GM23338 (cell line): ENCODE measurements at regions not wholly inside any gene's neighbourhood (a gene's known extent, or its start where the extent isn't known, plus 50 kb on each side); places are given as distances from the start of the nearest gene placed in this dataset.

ENCODE experiments used
- ATAC-seq: fragments of 200-7000 bp; cut with Tn5 transposase; 3 replicates; pipeline ENCODE4 v1.9.1; 2020
- DNase-seq: peaks from one replicate; pipeline ENCODE4 v3.0.0-alpha.2; 2015; ENCODE audit warnings: low spot score
- H2AFZ ChIP-seq: fragments of 200-600 bp; sonication (generic); 2 replicates; pipeline ENCODE4 v1.8.0; 2016; ENCODE audit warnings: antibody characterized with exemption, mild to moderate bottlenecking, moderate library complexity
- H3F3A ChIP-seq: fragments of 200-600 bp; sonication (generic); replicated peaks from 2 replicates; pipeline ENCODE4 v1.8.0; 2017; ENCODE audit warnings: antibody characterized with exemption, mixed run types, low read depth
- H3K27ac ChIP-seq: fragments of 200-600 bp; sonication (generic); 2 replicates; pipeline ENCODE4 v1.6.1; 2016; ENCODE audit warnings: low read depth
- H3K27me3 ChIP-seq: fragments of 200-600 bp; sonication (generic); 2 replicates; pipeline ENCODE4 v1.8.0; 2016; ENCODE audit warnings: mild to moderate bottlenecking, mixed run types, moderate library complexity; ENCODE audit not compliant: insufficient read depth
- H3K36me3 ChIP-seq: fragments of 200-600 bp; sonication (generic); 2 replicates; pipeline ENCODE4 v1.8.0; 2016; ENCODE audit warnings: mild to moderate bottlenecking; ENCODE audit not compliant: insufficient read depth
- H3K4me1 ChIP-seq: fragments of 200-600 bp; sonication (generic); 2 replicates; pipeline ENCODE4 v1.8.0; 2016; ENCODE audit warnings: mild to moderate bottlenecking, moderate library complexity; ENCODE audit not compliant: insufficient read depth
- H3K4me2 ChIP-seq: fragments of 200-600 bp; sonication (generic); 2 replicates; pipeline ENCODE4 v1.7.1; 2017; ENCODE audit warnings: mixed run types
- H3K4me3 ChIP-seq: fragments of 200-600 bp; sonication (generic); 2 replicates; pipeline ENCODE4 v1.6.1; 2016; ENCODE audit warnings: mixed run types
- H3K79me2 ChIP-seq: fragments of 200-600 bp; sonication (generic); replicated peaks from 2 replicates; pipeline ENCODE4 v1.8.0; 2017; ENCODE audit warnings: mild to moderate bottlenecking; ENCODE audit not compliant: insufficient read depth
- H3K9me2 ChIP-seq: fragments of 200-600 bp; sonication (generic); 2 replicates; pipeline ENCODE4 v1.8.0; 2017; ENCODE audit not compliant: insufficient read depth
- H4K20me1 ChIP-seq: fragments of 200-600 bp; sonication (generic); replicated peaks from 2 replicates; pipeline ENCODE4 v1.8.0; 2017; ENCODE audit warnings: mild to moderate bottlenecking; ENCODE audit not compliant: insufficient read depth
- H3K27ac Mint-ChIP-seq: 2 replicates; pipeline ENCODE4 v1.8.0; 2020; ENCODE audit warnings: inconsistent platforms, mild to moderate bottlenecking, moderate library complexity, mixed read lengths
- H3K27me3 Mint-ChIP-seq: 3 replicates; pipeline ENCODE4 v1.8.0; 2022; ENCODE audit warnings: low read depth, mild to moderate bottlenecking, moderate library complexity, mixed read lengths, inconsistent platforms; ENCODE audit not compliant: insufficient read depth, poor library complexity
- H3K36me3 Mint-ChIP-seq: 3 replicates; pipeline ENCODE4 v1.8.0; 2021; ENCODE audit warnings: low read depth, mild to moderate bottlenecking, inconsistent platforms, moderate library complexity, mixed read lengths
- H3K4me1 Mint-ChIP-seq: 3 replicates; pipeline ENCODE4 v1.8.0; 2020; ENCODE audit warnings: mild to moderate bottlenecking, inconsistent platforms, mixed read lengths
- H3K4me3 Mint-ChIP-seq: 3 replicates; pipeline ENCODE4 v1.8.0; 2021; ENCODE audit warnings: moderate library complexity, mild to moderate bottlenecking, inconsistent platforms, mixed read lengths
- H3K9me3 Mint-ChIP-seq: 3 replicates; pipeline ENCODE4 v1.8.0; 2020; ENCODE audit warnings: moderate library complexity, mild to moderate bottlenecking, inconsistent platforms, mixed read lengths
- CREB1 ChIP-seq: fragments of 250-450 bp; sonication (Bioruptor Pico); IDR thresholded peaks from 2 replicates; pipeline ENCODE4 v1.5.0; 2020; ENCODE audit warnings: low read depth, mild to moderate bottlenecking, moderate library complexity
- CTCF ChIP-seq, 2 experiments: fragments of 200-600 bp in 1 of 2; sonication (generic) in 1 of 2; conservative IDR thresholded peaks; 2 replicates each; pipeline versions ENCODE4 v1.5.1 to v1.6.1; 2016 to 2017; ENCODE audit warnings: antibody characterized with exemption in 2 of 2, low read depth in 2 of 2, mild to moderate bottlenecking in 2 of 2, moderate library complexity in 1 of 2
- ETS1 ChIP-seq: IDR thresholded peaks from 2 replicates; pipeline ENCODE4 v1.6.1; 2016; ENCODE audit warnings: antibody characterized with exemption
- EZH2 ChIP-seq: fragments of 200-600 bp; sonication (generic); IDR thresholded peaks from one replicate; pipeline ENCODE4 v1.8.0; 2017; ENCODE audit warnings: antibody characterized with exemption, mild to moderate bottlenecking, low read depth; ENCODE audit not compliant: unreplicated experiment
- EZH2phosphoT487 ChIP-seq: fragments of 200-600 bp; sonication (generic); IDR thresholded peaks from one replicate; pipeline ENCODE4 v1.8.1; 2018; ENCODE audit warnings: antibody characterized with exemption; ENCODE audit not compliant: unreplicated experiment
- NANOG ChIP-seq: IDR thresholded peaks from 2 replicates; pipeline ENCODE4 v1.6.1; 2016; ENCODE audit warnings: antibody characterized with exemption, borderline replicate concordance
- POLR2AphosphoS5 ChIP-seq: IDR thresholded peaks from 2 replicates; pipeline ENCODE4 v1.6.1; 2016; ENCODE audit warnings: antibody characterized with exemption, low read depth
- REST ChIP-seq: IDR thresholded peaks from one replicate; pipeline ENCODE4 v1.6.1; 2018; ENCODE audit warnings: antibody characterized with exemption; ENCODE audit not compliant: unreplicated experiment
- STAT1 ChIP-seq: IDR thresholded peaks from one replicate; pipeline ENCODE4 v1.6.1; 2016; ENCODE audit warnings: antibody characterized with exemption; ENCODE audit not compliant: unreplicated experiment
- ZNF114 ChIP-seq: fragments of 250-450 bp; sonication (Bioruptor Pico); IDR thresholded peaks from 2 replicates; pipeline ENCODE4 v1.5.0; 2020; ENCODE audit warnings: mild to moderate bottlenecking, moderate library complexity
- ZNF331 ChIP-seq: fragments of 250-450 bp; sonication (Bioruptor Pico); IDR thresholded peaks from 2 replicates; pipeline ENCODE4 v1.5.0; 2020; ENCODE audit warnings: low read depth, mild to moderate bottlenecking, moderate library complexity

- TF ChIP-seq REST (no peak), EZH2phosphoT487 (no peak), CREB1 (CRISPR knock-in tag) (no peak), ETS1 (no peak), STAT1 (no peak), EZH2 (no peak), ZNF114 (CRISPR knock-in tag) (no peak), POLR2AphosphoS5 (no peak), NANOG (no peak), ZNF331 (CRISPR knock-in tag) (no peak), CTCF (conservative IDR thresholded peaks at IDR 0.05; ENCODE audit: low read depth in 2 of 2) (no peak)
Observed at GRCh38 chr6:168211681-168212080, 107.9 kb downstream of the DACT2 start (continued).

GRCh38 chr6:168210239-168211105 lies 109.1 kb downstream of the DACT2 start:
- Histone ChIP-seq H3K4me3 (no peak overlapping the region), H2AFZ (no peak overlapping the region), H3K79me2 (no peaks in the 10 kb centered on the region), H3K27me3 (no peaks in the 10 kb centered on the region), H3K9me2 (no peaks in the 10 kb centered on the region), H3K4me1 (peaks cover 6% of the 10 kb centered on the region), H3K36me3 (no peaks in the 10 kb centered on the region), H4K20me1 (no peaks in the 10 kb centered on the region), H3F3A (no peaks in the 10 kb centered on the region), H3K4me2 (no peak overlapping the region), H3K27ac (no peak overlapping the region)
- peaks cover 29% of the 10 kb centered on the region for H3K27me3 Mint-ChIP-seq
- no peak overlapping the region for H3K27ac Mint-ChIP-seq
- TF ChIP-seq ETS1 = no peak
- TF ChIP-seq CTCF (conservative IDR thresholded peaks at IDR 0.05; ENCODE audit: low read depth in 2 of 2) = 0 out of 4 replicates have a peak, but pooled peaks of 1 of the 2 experiments have one; percentile 15
- ATAC-seq (no peak), DNase-seq (no peak)
- H3K4me3 Mint-ChIP-seq = no peak overlapping the region
- peaks cover 3% of the 10 kb centered on the region; the same call in 1 of the 3 replicates for H3K36me3 Mint-ChIP-seq
- peaks cover 7% of the 10 kb centered on the region; the same call in 1 of the 3 replicates for H3K9me3 Mint-ChIP-seq
- H3K4me1 Mint-ChIP-seq = peaks cover 38% of the 10 kb centered on the region
